HT1080 (cell line): ENCODE measurements at regions not wholly inside any gene's neighbourhood (a gene's known extent, or its start where the extent isn't known, plus 50 kb on each side); places are given as distances from the start of the nearest gene placed in this dataset. TPM values are rescaled to one million over a fixed set of nuclear protein-coding genes. Genes with fewer than 3 reads are reported as not detected.

Source experiments
- DNase-seq: peaks from one replicate; pipeline ENCODE4 v3.0.0-alpha.2; 2015; ENCODE audit warnings: low read depth
- small RNA-seq: library from RNA; depleted of rRNA; stranded (forward); fragments of <200 nt; gene quantifications from one replicate; pipeline ENCODE3, GENCODE V24; 2014

DNA sequence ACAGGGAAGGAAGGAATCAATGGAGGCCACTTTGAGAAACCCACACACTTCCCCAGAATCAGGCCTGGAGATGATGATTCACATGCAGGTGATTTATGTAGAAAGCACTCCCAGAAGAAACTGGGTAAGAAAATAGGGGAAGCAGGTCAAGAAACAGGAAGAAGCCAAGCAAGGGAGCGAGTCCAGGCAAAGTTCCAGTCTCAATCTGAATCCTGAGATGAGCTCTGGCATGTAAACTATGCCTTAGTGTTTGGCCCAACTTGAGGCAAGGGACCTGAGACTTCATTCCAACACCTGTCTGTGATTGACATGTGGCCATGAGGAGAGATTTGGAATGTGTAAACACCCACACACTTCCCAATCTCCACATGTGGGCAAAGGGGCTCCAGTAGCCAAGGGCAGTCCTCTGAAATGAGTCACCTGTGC, 61.6 kb upstream of the CTNNB1 start:
- DNase-seq: peak; percentile 52

DNA sequence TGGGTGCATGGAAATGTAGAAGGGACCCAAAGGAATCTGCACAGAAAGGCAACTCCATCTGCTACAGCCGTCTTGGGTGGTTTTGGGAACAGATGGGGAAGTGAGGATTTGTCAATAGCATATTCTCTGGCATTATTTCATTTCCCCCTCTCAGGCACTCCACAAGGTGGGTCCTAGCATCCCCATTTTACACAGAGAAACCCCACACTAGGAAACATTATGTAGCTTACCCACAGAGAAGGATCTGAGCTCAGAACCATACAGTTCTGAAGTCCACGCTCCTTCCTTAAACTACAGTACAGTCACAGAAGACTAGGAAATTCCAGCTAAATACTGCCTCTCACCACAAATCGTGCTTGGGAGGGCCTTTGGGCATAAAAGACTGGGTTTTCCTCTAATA, 61.2 kb upstream of the CTNNB1 start:
- DNase-seq: no peak

GRCh38 chr3:41138601-41139000, 60.7 kb upstream of the CTNNB1 start:
- DNase-seq: no peak

GRCh38 chr3:41140242-41140641, 59.1 kb upstream of the CTNNB1 start:
- no peak for DNase-seq

DNA sequence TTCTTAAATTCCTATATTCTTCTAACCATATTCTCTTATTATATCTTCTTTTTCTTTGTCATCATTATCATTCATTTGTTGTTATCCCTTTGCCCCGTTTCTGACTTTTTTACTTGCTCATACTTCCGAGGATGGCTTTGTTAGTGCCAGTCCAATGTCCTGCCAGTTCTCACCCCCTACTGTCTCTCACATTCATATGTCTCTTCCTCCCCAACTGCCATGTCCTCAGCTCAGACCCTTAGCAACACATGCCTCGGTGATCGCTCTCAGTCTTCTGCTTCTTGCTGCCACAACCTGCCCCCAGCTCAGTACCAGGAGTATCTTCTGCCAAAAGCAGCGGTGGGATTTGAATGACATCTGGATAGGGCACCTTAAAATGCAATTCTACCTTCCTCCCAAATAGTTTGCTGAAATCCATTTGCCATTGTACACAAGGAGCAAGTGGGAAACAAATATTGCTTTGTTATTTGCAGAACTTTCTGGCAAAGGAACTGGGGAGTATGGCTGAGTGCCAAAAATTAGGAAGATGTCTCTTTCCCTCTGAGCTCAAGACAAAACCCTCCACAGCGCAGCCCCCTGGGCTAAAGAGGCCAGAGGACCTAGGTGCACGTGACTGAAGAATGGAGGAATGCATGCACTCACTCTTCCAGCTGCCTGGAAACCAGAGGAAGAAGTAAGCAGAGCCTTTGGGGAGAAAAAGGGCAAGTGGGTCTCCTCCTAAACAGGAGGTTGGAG, 57.7 kb upstream of the CTNNB1 start:
- DNase-seq: no peak

DNA sequence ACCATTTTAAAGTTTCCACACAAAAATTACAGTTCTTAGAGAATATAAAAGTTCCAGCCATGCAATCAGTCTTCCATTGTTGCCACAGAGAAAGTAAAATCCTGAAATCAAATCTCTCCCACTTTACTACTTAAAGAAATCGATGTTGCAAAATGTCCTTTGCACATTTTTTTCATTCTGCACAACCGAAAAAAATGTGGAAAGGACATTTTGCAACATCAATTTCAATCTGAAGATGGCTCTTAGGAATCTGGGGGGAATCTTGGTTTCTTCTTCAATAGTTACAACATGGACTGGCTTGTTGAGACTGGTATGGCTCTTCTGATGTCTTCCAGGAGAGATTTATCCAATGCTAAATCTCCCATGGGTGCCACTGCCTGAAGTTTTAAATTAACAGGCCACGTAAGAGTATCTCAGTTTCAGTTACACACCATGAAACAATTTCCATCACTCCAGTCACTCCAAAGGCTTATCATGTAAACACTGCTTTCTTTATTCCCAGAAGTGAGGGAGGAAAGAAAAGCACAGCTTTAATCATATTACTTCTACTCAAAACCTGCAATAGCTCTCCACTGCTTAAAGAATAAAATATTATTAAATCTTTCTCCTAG, 55.8 kb upstream of the CTNNB1 start:
- DNase-seq: no peak

- no peak for DNase-seq
Observed at GRCh38 chr3:41144631-41145030, 54.7 kb upstream of the CTNNB1 start.

DNA sequence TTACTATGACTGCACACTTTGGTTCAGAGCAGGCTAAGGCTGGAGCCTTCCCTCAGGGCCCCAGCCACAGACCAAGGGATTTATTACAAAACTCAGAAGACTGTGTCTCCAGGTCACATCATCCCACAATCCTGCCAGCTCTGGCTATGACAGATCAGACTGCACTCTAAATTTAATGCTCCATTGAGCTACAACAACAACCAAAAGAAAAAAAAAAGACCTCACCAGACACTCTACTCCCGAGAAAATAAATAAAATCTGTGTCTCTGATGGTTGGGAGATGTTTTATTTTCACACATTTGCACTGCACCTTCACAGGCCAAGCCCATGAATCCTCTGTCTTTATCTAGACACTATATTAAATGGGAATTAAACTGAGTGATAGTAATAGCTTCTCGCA, 50.8 kb upstream of the CTNNB1 start:
- DNase-seq: no peak

DNA sequence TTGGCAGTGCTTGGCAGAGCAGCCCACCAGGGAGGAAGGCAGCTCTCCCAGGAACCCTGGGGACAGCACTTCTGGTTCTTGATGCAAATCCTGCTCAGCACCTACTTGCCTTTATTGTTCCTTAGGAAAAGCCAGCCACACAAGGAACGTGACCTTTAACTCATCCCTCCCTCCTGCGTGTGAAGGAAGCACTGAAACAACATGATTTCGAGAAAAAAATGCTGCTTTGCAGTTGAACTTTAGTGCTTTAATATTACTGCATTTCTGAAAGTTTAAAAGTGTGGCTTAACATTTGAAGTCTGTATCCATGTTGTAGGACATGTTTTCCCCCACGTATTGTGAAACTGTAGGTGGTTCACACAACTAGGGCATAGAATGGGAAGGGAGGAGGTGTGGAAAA, 50.4 kb upstream of the CTNNB1 start:
- DNase-seq: no peak

Small RNA genes in the stretch of these regions (small RNA-seq; reads per million reads assigned to genes)
- gene AC099560.2 (not detected), gene HMGN2P24 (not detected)
